Endothelial cell of umbilical vein (primary cell): ENCODE measurements at regions not wholly inside any gene's neighbourhood (a gene's known extent, or its start where the extent isn't known, plus 50 kb on each side); places are given as distances from the start of the nearest gene placed in this dataset.

Experiments used
- POLR2A ChIP-seq: IDR thresholded peaks from 2 replicates; pipeline ENCODE4 v1.6.1; 2012; ENCODE audit warnings: low read depth, mild to moderate bottlenecking, control low read depth, low read length
- POLR2AphosphoS5 ChIP-seq: IDR thresholded peaks from 2 replicates; pipeline ENCODE4 v1.6.1; 2012; ENCODE audit warnings: low read depth, mild to moderate bottlenecking, control low read depth, low read length, moderate library complexity; ENCODE audit not compliant: insufficient read depth
- TF ChIP-seq, protein P1 (sequence below), 2 donors: IDR thresholded peaks; 1 replicate in 1 of 2; 2 replicates in 1 of 2; pipeline ENCODE4 v1.5.1; 2011; ENCODE audit warnings: low read length in 2 of 2, mild to moderate bottlenecking in 2 of 2, moderate library complexity in 2 of 2, control low read depth in 1 of 2, inconsistent platforms in 1 of 2, low read depth in 1 of 2; ENCODE audit not compliant: insufficient read depth in 1 of 2; ENCODE audit errors: extremely low read depth in 1 of 2
- TF ChIP-seq, protein P2 (sequence below): IDR thresholded peaks from 2 replicates; pipeline ENCODE4 v1.6.1; 2011; ENCODE audit not compliant: insufficient read depth, insufficient read length

DNA sequence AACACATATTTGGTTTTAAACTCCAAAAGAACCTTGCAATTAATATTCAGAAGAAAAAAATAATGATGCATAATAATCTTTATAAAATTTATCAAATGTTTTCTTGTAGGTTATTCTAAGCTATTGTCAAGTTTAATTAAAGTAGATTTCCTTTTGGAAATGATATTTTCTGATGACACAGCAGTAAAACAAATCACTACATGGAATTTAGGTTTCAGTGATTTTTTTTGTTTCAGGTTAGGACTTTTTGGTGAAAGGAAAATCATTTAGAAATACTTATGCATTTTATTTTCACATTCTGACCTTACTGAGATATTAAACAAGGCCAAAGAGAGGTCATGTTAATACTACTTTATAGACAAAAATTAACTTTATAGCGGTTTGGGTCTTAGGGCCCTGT is 1067.2 kb downstream of the TMTC2 start:
- TF ChIP-seq POLR2AphosphoS5 (no peak), POLR2A (no peak)
- TF ChIP-seq, protein P1, sequence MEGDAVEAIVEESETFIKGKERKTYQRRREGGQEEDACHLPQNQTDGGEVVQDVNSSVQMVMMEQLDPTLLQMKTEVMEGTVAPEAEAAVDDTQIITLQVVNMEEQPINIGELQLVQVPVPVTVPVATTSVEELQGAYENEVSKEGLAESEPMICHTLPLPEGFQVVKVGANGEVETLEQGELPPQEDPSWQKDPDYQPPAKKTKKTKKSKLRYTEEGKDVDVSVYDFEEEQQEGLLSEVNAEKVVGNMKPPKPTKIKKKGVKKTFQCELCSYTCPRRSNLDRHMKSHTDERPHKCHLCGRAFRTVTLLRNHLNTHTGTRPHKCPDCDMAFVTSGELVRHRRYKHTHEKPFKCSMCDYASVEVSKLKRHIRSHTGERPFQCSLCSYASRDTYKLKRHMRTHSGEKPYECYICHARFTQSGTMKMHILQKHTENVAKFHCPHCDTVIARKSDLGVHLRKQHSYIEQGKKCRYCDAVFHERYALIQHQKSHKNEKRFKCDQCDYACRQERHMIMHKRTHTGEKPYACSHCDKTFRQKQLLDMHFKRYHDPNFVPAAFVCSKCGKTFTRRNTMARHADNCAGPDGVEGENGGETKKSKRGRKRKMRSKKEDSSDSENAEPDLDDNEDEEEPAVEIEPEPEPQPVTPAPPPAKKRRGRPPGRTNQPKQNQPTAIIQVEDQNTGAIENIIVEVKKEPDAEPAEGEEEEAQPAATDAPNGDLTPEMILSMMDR (IDR thresholded peaks at IDR 0.05; ENCODE audit: extremely low read depth in 1 of 2, insufficient read depth in 1 of 2, low read depth in 1 of 2, low read length in 2 of 2) = no peak
- TF ChIP-seq, protein P2, sequence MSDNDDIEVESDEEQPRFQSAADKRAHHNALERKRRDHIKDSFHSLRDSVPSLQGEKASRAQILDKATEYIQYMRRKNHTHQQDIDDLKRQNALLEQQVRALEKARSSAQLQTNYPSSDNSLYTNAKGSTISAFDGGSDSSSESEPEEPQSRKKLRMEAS = no peak
